HG02884 (cell line): ENCODE measurements at regions not wholly inside any gene's neighbourhood (a gene's known extent, or its start where the extent isn't known, plus 50 kb on each side); places are given as distances from the start of the nearest gene placed in this dataset.
"Not testable (repeated sequence)": the region's sequence is repeated elsewhere in the genome, so short reads cannot be mapped to it uniquely, and the experiment has no call there.

ENCODE experiments used
- ATAC-seq: cut with Tn5 transposase; IDR thresholded peaks from one replicate; pipeline ENCODE4 v1.9.1; 2021; ENCODE audit warnings: mild to moderate bottlenecking, moderate library complexity; ENCODE audit not compliant: unreplicated experiment

DNA sequence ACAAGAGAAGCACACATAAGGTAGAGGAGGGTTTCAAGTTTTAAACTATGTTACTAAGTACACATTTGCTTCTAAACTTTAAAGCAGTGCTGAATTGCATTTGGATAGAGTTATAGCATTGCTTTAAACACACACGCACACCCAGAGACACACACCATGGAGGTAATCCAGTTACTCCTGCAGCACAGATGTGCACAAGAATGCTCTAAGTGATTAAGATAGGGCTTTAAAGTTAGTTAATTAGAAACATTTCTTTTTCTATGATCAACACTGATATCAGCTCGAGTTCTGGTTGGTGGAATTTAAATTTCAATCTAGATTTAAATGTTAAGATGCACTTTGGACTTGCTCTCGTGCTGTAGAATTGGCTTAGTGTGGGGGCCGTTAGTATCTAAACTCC lies 492.3 kb downstream of the ZEB2 start:
- no peak for ATAC-seq

DNA sequence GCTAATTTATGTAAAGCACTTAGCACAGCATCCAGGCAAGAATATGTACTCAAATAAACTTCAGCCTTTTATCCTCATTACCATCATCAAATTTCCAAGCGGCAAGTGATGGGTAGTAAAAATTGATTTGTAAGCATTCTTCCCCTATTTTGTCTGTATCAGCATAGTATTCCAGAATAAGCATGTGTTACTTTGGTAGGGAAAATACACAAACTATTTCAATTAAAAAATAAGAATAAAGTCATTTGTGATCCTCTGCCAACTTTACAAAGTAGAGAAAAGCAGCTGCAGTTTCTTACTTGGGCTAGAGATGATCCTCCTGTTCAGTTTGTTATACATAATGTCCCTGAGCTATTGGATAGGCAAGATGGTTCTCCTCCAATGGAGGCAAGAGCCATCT lies 493.2 kb downstream of the ZEB2 start:
- ATAC-seq, result no peak

- ATAC-seq, result no peak
These were observed 499.9 kb downstream of the ZEB2 start for GRCh38 chr2:144020047-144020446.

DNA sequence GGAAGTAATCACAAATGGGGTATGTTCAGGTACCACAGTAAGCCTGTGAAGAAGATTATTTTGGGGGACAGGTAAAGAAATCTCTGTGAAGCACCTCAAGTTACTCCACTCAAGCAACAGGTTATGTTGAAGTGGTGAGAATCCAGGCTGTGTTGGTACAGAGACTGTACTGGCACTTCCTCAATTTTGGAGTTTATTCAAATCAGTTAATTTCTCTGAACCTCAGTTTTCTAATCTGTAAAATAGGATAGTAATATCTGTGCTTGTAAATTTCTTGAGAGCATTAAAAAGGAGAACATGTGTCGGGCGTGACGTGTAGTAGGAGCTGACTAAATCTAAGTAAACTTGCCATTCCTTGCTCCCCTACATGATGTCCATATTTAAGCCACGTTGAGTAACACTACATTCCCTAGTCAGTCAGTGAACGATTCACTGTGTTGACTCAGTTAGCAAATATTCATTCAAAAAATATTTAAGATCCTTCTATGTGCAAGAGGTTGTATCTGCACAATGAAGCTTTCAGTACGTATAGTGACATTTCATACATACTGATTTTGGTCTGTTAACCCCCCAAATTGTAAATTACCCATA lies 504.2 kb downstream of the ZEB2 start:
- ATAC-seq, result no peak

GRCh38 chr2:144015036-144015435 lies 504.9 kb downstream of the ZEB2 start:
- ATAC-seq, result no peak

DNA sequence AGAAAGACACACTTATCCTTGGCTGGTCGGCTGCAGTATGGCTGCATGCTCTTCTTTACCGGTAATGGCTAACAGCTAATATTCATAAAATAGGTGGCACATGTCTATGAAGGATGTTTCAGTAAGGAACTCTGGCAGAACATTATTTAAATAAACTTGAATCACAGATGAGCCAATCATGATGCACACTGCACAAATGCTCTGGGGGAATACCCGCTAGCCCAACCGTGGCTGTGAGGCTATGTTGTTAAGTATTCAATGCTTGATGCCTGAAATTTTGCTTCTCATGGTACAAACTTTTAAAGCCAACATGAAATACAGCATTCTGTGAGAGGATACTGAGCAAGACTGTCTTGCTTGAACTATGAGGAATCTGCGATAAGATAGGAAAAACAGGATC lies 505.8 kb downstream of the ZEB2 start:
- ATAC-seq, result no peak

DNA sequence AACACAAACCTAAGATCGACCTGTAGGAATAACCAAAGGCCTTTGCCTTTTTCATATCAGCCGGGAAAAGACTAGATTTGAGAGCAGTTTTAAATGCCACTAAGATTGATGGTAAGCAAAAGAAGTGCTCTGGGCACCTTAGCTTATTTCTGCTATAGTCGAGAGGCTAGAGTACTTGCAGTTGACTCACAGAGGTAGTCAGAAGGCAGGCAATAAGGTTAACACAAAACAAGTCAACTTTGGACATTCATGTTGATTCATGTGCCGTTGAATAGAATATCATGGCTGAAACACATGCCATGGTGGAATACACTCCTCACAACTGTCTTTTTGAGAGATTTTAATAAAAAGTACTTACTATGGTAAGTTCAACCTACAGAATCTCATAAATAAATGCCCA lies 507.6 kb downstream of the ZEB2 start:
- ATAC-seq, result no peak

- no peak for ATAC-seq
These were observed 508.4 kb downstream of the ZEB2 start for GRCh38 chr2:144011553-144011952.

- ATAC-seq, result no peak
These were observed 508.8 kb downstream of the ZEB2 start for GRCh38 chr2:144011098-144011497.

- ATAC-seq, result no peak
These were observed 509.7 kb downstream of the ZEB2 start for GRCh38 chr2:144010096-144010836.

GRCh38 chr2:144006139-144006538 lies 513.8 kb downstream of the ZEB2 start:
- no peak for ATAC-seq

DNA sequence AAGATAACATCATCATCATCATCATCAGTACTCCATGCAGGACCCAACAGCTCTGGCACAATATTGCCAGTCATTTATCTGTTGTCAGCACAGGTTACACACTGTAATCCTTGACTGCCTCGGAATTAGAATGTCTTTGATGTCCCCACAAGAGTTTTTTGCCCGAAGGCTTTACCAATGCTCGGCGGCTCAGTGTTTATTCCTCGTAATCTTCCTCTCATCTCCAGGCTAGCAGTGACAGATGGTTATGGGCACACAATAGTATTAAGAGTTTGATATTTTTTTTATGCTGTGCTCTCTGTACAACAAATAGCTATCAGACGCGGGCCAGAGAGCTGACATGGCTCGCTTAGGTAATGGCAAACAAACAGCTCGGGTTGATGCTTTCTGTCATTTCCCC lies 515.2 kb downstream of the ZEB2 start:
- ATAC-seq, result no peak

DNA sequence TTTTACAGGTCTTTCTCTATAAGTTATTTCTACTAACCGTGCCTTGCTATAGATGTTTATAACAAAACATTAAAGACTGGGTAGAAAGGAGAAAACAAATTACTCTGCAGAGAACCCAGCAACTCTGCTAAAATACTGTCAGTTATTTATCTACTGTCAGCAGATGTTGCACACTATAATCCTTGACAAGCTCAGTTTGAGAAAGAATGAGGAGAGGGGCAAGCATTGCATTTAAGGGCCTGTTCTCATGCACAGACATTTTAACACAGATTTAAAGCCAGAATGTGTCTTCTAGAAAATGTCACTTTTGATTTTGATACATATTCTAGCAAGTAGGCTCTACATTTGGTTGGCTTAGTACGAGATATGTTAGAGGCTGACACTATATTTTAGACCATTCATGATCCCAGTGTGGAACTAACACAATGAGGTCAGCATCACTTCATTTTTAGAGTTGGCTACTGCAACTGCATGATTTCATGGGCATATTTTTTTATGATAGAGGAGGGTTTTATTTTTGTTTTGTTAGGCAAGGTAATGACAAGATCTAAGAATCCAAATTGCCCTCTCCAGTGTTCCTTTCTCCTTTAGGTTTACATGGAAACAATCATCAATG lies 516.4 kb downstream of the ZEB2 start:
- no peak for ATAC-seq

DNA sequence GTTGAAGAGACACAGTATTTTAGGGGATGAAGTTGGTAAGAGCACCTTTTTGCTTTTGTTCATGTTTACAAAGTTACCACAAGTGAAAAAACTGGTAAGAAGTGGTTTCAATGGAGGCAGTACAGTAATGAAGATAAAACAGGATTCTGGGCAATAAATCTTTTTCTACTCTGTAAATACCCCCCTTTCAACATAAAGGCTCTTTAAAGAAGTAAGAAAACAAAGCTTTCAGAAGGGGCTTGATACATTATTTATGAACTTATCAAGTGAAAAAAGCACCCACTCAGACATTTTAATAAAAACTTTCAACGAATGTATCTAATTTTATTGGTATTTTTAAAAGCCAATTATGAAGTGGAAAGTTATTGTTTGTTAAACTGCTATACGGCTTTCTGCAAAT lies 522.9 kb downstream of the ZEB2 start:
- ATAC-seq, result no peak

DNA sequence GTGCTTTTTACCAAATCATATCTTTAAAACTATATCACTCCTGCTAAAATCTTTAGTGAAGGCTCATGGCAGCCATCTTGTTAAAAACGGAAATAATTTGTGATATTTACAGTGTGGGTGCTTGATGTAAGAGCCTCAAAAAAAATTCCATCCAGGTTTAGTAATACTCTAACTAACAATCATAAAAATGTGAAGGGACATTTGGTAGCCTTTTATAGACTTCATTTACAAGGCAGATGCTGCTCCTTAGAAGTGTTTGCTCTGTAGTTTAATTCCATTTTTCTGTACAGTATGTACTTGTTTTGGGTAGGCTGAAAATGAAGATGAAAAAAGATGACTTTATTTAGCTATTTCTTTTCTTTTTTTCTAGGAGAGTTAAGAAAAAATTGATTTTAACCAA lies 525.0 kb downstream of the ZEB2 start:
- no peak for ATAC-seq

DNA sequence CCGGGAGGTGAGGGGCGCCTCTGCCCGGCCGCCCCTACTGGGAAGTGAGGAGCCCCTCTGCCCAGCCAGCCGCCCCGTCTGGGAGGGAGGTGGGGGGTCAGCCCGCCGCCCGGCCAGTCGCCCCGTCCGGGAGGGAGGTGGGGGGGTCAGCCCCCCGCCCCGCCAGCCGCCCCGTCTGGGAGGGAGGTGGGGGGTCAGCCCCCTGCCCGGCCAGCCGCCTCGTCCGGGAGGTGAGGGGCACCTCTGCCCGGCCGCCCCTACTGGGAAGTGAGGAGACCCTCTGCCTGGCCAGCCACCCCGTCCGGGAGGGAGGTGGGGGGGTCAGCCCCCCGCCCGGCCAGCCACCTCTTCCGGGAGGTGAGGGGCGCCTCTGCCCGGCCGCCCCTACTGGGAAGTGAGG lies 528.3 kb downstream of the ZEB2 start:
- ATAC-seq, result not testable (repeated sequence)

- no peak for ATAC-seq
These were observed 531.8 kb downstream of the ZEB2 start for GRCh38 chr2:143988082-143988481.

GRCh38 chr2:143981428-143981827 lies 538.5 kb downstream of the ZEB2 start:
- no peak for ATAC-seq

DNA sequence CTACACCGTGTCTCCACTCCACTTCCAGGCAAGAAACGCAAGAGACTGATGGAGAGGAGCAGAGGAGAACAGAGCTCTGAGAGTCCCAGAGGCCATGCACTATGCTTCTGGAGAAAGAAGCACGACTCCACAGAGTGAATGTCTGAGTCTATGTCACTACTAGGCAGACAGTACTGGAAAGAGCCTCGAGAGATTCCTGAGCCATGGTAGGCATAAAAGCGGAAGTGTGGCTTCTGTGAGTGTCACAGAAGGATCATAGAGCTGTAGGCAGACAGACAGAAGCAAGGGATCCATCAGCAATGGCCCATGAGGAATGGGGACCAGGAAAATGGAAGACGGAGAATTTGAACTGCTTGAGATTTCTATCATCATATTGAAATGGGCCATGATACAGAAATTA lies 542.6 kb downstream of the ZEB2 start:
- ATAC-seq, result no peak

GRCh38 chr2:143975216-143975615 lies 544.7 kb downstream of the ZEB2 start:
- no peak for ATAC-seq

DNA sequence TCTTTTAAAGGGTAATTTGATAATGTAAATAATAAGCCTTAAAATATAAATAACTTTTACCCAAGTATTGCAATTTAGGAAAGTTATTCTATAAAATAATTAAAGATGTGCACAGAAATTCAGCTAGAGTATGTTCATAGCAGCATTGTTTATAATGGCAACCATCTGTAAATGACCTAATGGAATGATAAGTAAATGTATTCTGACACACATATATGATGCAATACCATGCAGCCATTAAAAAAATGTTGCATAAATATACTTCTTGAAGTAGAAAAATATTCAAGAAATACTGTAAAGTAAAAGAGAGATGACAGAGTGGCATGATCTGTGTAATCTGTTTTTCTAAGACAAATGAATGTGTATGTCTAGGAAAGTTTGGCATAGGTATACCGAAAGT lies 545.7 kb downstream of the ZEB2 start:
- ATAC-seq, result no peak

DNA sequence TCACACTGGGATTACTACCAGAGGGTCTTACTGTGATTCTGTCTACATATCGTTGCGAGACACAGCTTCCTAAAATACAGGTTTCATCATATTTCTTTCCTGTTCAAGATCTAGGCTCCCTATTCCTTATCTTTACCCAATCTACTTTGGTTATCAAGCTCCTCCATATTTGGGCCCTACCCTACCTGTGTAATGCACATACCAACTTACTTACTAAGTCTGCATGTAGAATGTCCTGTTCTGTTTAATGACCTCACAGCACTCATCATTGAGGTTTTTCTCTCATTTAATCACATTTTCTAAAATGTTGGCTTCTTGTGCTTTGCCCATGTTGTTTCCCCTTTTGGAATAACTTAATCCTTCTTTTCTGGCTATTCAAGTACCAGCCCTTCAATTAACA lies 551.1 kb downstream of the ZEB2 start:
- no peak for ATAC-seq
